Sigmoid colon (tissue), 6 donors: ENCODE measurements at regions not wholly inside any gene's neighbourhood (a gene's known extent, or its start where the extent isn't known, plus 50 kb on each side); places are given as distances from the start of the nearest gene placed in this dataset.

Experiments
- DNase-seq: peaks from one replicate; pipeline ENCODE4 v3.0.0-alpha.2; 2019
- H3K27ac ChIP-seq, 4 donors: fragments of 200-600 bp; sonication (generic); one replicate each; pipeline ENCODE4 v1.5.1; 2016 to 2019; ENCODE audit warnings: mild to moderate bottlenecking in 1 of 4
- H3K27me3 ChIP-seq, 3 donors: fragments of 200-600 bp; sonication (generic); one replicate each; pipeline ENCODE4 v1.5.1; 2019; ENCODE audit warnings: mild to moderate bottlenecking in 1 of 3
- H3K36me3 ChIP-seq, 4 donors: fragments of 200-600 bp; sonication (generic); one replicate each; pipeline ENCODE4 v1.5.1; 2016 to 2019
- H3K4me1 ChIP-seq, 4 donors: fragments of 200-600 bp; sonication (generic); one replicate each; pipeline ENCODE4 v1.5.1; 2017 to 2019
- H3K4me3 ChIP-seq, 4 donors: fragments of 200-600 bp; sonication (generic); one replicate each; pipeline ENCODE4 v1.5.1; 2017 to 2019; ENCODE audit warnings: mild to moderate bottlenecking in 2 of 4, moderate library complexity in 1 of 4
- H3K9me3 ChIP-seq, 4 donors: fragments of 200-600 bp in 3 of 4; sonication (generic) in 3 of 4; one replicate each; pipeline versions ENCODE4 v1.5.1 to v1.6.1; 2013 to 2019
- CTCF ChIP-seq, 4 experiments: fragments of 450-650 bp in 3 of 4; fragments of 200-600 bp in 1 of 4; IDR thresholded peaks; one replicate each; pipeline ENCODE4 v1.5.1; 2016 to 2019; ENCODE audit warnings: antibody characterized with exemption in 4 of 4, mild to moderate bottlenecking in 3 of 4, moderate library complexity in 2 of 4
- EP300 ChIP-seq, 4 donors: sonication (generic); formaldehyde crosslinking; IDR thresholded peaks; one replicate each; pipeline ENCODE4 v1.6.1; 2017; ENCODE audit warnings: antibody characterized with exemption in 4 of 4
- POLR2A ChIP-seq, 2 donors: fragments of 450-650 bp; IDR thresholded peaks; one replicate each; pipeline ENCODE4 v1.6.1; 2016; ENCODE audit warnings: antibody characterized with exemption in 2 of 2, mild to moderate bottlenecking in 2 of 2, moderate library complexity in 2 of 2
- POLR2AphosphoS5 ChIP-seq, 4 donors: sonication (generic); formaldehyde crosslinking; IDR thresholded peaks; one replicate each; pipeline ENCODE4 v1.6.1; 2017; ENCODE audit warnings: antibody characterized with exemption in 4 of 4
- WGBS, 2 donors: extraction: QIAGEN DNeasy Blood & Tissue Kit; methylation state at CpG; one replicate each; pipeline ENCODE4 v1.1.7; 2013; 5-methylcytosine and 5-hydroxymethylcytosine counted together
- intact Hi-C: fragments of 100-400 bp; cut with DNase I; formaldehyde crosslinking; loops from one replicate; pipeline ENCODE4 v1.15.1; 2023
- donor health status: healthy with polysubstance abuse.
- donor health status: healthy.

GRCh38 chr1:38222891-38223290, 176.3 kb upstream of the POU3F1 start:
- Histone ChIP-seq H3K4me3 (no peak overlapping the region), H3K4me1 (no peaks in the 10 kb centered on the region), H3K9me3 (no peaks in the 10 kb centered on the region), H3K27ac (no peak overlapping the region), H3K27me3 (no peaks in the 10 kb centered on the region), H3K36me3 (no peaks in the 10 kb centered on the region)
- 81 to 82% methylated on average over 2 of the region's 2 CpGs for WGBS, 2 donors
- intact Hi-C loops = no loop called here
- no peak for TF ChIP-seq EP300 (IDR thresholded peaks at IDR 0.05)
- TF ChIP-seq POLR2A (IDR thresholded peaks at IDR 0.05) = no peak
- TF ChIP-seq POLR2AphosphoS5 (IDR thresholded peaks at IDR 0.05) = no peak
- no peak for TF ChIP-seq CTCF (IDR thresholded peaks at IDR 0.05)
- DNase-seq = no peak

GRCh38 chr1:38221006-38221649, 174.5 kb upstream of the POU3F1 start:
- Histone ChIP-seq H3K4me1 (no peaks in the 10 kb centered on the region), H3K9me3 (no peaks in the 10 kb centered on the region), H3K27me3 (no peaks in the 10 kb centered on the region), H3K27ac (no peak overlapping the region), H3K36me3 (no peaks in the 10 kb centered on the region), H3K4me3 (no peak overlapping the region)
- 46 to 57% methylated on average over 9 of the region's 9 CpGs for WGBS, 2 donors
- intact Hi-C loops = no loop called here
- DNase-seq = no peak
- TF ChIP-seq POLR2A (IDR thresholded peaks at IDR 0.05) = no peak
- no peak for TF ChIP-seq CTCF (IDR thresholded peaks at IDR 0.05)
- TF ChIP-seq POLR2AphosphoS5 (IDR thresholded peaks at IDR 0.05) = no peak

GRCh38 chr1:38217316-38217715, 170.7 kb upstream of the POU3F1 start:
- Histone ChIP-seq H3K9me3 (no peaks in the 10 kb centered on the region), H3K4me3 (no peak overlapping the region), H3K4me1 (no peaks in the 10 kb centered on the region), H3K27ac (no peak overlapping the region), H3K36me3 (no peaks in the 10 kb centered on the region), H3K27me3 (peaks cover 0 to 11% (median 4%) of the 10 kb centered on the region in 3 donors)
- 71 to 82% methylated on average over 5 of the region's 5 CpGs for WGBS, 2 donors
- no peak for DNase-seq
- TF ChIP-seq EP300 (IDR thresholded peaks at IDR 0.05) (no peak), POLR2A (IDR thresholded peaks at IDR 0.05) (no peak), CTCF (IDR thresholded peaks at IDR 0.05) (no peak), POLR2AphosphoS5 (IDR thresholded peaks at IDR 0.05) (no peak)
- intact Hi-C loops = no loop called here

GRCh38 chr1:38213646-38214434, 167.2 kb upstream of the POU3F1 start:
- Histone ChIP-seq H3K36me3 (no peaks in the 10 kb centered on the region), H3K9me3 (no peaks in the 10 kb centered on the region), H3K4me3 (no peak overlapping the region), H3K4me1 (no peaks in the 10 kb centered on the region), H3K27ac (no peak overlapping the region), H3K27me3 (peaks cover 0 to 11% (median 4%) of the 10 kb centered on the region in 3 donors)
- TF ChIP-seq POLR2AphosphoS5 (IDR thresholded peaks at IDR 0.05) = no peak
- TF ChIP-seq CTCF (IDR thresholded peaks at IDR 0.05) = no peak
- no peak for TF ChIP-seq EP300 (IDR thresholded peaks at IDR 0.05)
- no peak for TF ChIP-seq POLR2A (IDR thresholded peaks at IDR 0.05)
- 44 to 67% methylated on average over 34 of the region's 34 CpGs for WGBS, 2 donors
- intact Hi-C loops = no loop called here
- no peak for DNase-seq
